HL-60 (cell line): ENCODE measurements at regions not wholly inside any gene's neighbourhood (a gene's known extent, or its start where the extent isn't known, plus 50 kb on each side); places are given as distances from the start of the nearest gene placed in this dataset.

Source experiments
- POLR2AphosphoS5 ChIP-seq: IDR thresholded peaks from 2 replicates; pipeline ENCODE4 v1.6.1; 2012; ENCODE audit warnings: low read depth
- SPI1 ChIP-seq: IDR thresholded peaks from 2 replicates; pipeline ENCODE4 v1.6.1; 2012; ENCODE audit warnings: low read depth, mild to moderate bottlenecking, borderline replicate concordance
- TF ChIP-seq, protein P1 (sequence below): IDR thresholded peaks from one replicate; pipeline ENCODE4 v1.5.1; 2011; ENCODE audit warnings: low read length, control low read depth, inconsistent platforms; ENCODE audit not compliant: insufficient read depth
- TF ChIP-seq, protein P2 (sequence below): IDR thresholded peaks from 2 replicates; pipeline ENCODE4 v1.6.1; 2012; ENCODE audit warnings: low read depth; ENCODE audit not compliant: insufficient replicate concordance

DNA sequence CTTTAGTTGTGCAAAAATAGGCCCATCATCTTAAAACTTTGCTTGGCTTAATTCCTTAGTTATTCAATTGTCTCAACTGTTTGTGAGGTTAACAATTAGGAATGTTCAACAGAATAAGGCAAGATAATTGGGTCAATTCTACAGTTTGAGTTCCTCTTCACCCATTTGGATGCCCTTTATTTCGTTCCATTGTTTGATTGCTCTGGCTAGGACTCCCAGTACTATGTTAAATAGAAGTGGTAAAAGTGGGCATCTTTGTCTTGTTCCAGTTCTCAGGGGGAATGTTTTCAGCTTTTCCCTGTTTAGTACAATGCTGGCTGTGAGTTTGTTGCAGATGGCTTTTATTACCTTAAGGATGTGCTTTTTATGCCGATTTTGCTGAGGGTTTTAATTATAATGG, 761.5 kb upstream of the GRIA3 start:
- TF ChIP-seq, protein P1, sequence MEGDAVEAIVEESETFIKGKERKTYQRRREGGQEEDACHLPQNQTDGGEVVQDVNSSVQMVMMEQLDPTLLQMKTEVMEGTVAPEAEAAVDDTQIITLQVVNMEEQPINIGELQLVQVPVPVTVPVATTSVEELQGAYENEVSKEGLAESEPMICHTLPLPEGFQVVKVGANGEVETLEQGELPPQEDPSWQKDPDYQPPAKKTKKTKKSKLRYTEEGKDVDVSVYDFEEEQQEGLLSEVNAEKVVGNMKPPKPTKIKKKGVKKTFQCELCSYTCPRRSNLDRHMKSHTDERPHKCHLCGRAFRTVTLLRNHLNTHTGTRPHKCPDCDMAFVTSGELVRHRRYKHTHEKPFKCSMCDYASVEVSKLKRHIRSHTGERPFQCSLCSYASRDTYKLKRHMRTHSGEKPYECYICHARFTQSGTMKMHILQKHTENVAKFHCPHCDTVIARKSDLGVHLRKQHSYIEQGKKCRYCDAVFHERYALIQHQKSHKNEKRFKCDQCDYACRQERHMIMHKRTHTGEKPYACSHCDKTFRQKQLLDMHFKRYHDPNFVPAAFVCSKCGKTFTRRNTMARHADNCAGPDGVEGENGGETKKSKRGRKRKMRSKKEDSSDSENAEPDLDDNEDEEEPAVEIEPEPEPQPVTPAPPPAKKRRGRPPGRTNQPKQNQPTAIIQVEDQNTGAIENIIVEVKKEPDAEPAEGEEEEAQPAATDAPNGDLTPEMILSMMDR = no peak
- TF ChIP-seq POLR2AphosphoS5 (no peak), SPI1 (no peak)
- TF ChIP-seq, protein P2, sequence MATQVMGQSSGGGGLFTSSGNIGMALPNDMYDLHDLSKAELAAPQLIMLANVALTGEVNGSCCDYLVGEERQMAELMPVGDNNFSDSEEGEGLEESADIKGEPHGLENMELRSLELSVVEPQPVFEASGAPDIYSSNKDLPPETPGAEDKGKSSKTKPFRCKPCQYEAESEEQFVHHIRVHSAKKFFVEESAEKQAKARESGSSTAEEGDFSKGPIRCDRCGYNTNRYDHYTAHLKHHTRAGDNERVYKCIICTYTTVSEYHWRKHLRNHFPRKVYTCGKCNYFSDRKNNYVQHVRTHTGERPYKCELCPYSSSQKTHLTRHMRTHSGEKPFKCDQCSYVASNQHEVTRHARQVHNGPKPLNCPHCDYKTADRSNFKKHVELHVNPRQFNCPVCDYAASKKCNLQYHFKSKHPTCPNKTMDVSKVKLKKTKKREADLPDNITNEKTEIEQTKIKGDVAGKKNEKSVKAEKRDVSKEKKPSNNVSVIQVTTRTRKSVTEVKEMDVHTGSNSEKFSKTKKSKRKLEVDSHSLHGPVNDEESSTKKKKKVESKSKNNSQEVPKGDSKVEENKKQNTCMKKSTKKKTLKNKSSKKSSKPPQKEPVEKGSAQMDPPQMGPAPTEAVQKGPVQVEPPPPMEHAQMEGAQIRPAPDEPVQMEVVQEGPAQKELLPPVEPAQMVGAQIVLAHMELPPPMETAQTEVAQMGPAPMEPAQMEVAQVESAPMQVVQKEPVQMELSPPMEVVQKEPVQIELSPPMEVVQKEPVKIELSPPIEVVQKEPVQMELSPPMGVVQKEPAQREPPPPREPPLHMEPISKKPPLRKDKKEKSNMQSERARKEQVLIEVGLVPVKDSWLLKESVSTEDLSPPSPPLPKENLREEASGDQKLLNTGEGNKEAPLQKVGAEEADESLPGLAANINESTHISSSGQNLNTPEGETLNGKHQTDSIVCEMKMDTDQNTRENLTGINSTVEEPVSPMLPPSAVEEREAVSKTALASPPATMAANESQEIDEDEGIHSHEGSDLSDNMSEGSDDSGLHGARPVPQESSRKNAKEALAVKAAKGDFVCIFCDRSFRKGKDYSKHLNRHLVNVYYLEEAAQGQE = no peak
